ENCODE measurements at regions not wholly inside any gene's neighbourhood (a gene's known extent, or its start where the extent isn't known, plus 50 kb on each side); places are given as distances from the start of the nearest gene placed in this dataset.

GRCh38 chr2:150296770-150297546 lies 190.5 kb downstream of the RND3 start:
- Histone ChIP-seq H4K20me1 (replicated peaks; ENCODE audit: control insufficient read depth, insufficient read depth, low read length) (no peaks in the 10 kb centered on the region), H2AFZ (ENCODE audit: low read depth, low read length) (no peak overlapping the region), H3K79me2 (ENCODE audit: control insufficient read depth, insufficient read depth, low read length) (no peaks in the 10 kb centered on the region), H3K36me3 (ENCODE audit: control insufficient read depth, insufficient read depth, low read length) (no peaks in the 10 kb centered on the region), H3K27me3 (ENCODE audit: control insufficient read depth in 2 of 2, insufficient read depth in 2 of 2, low read length in 2 of 2) (no peaks in the 10 kb centered on the region), H3K9ac (ENCODE audit: insufficient read depth in 1 of 2, low read depth in 2 of 2, low read length in 2 of 2) (no peak overlapping the region), H3K9me3 (replicated peaks; ENCODE audit: control insufficient read depth, insufficient read depth, low read depth, low read length) (no peaks in the 10 kb centered on the region), H3K27ac (ENCODE audit: extremely low read depth, low read depth, low read length) (no peak overlapping the region), H3K9me1 (ENCODE audit: control insufficient read depth, insufficient read depth, low read length) (no peaks in the 10 kb centered on the region), H3K4me1 (replicated peaks in 1 of 2; ENCODE audit: control insufficient read depth in 2 of 2, insufficient read depth in 2 of 2, low read length in 2 of 2) (no peaks in the 10 kb centered on the region), H3K4me3 (no peak overlapping the region), H3K4me2 (ENCODE audit: insufficient read depth, low read length) (no peak overlapping the region)
- DNase-seq (ENCODE audit: extremely low read depth in 1 of 4, low spot score in 3 of 4) (no peak), ATAC-seq (no peak), FAIRE-seq (no peak)
- intact Hi-C loops (cut with micrococcal nuclease) = no loop called here
- BruUV-seq (replicated peaks) = no TSS peak
- ChIA-PET POLR2A (no interaction called here), CTCF (ENCODE audit: low intra/inter-chr PET ratio) (no interaction called here)
- TF ChIP-seq SRSF1 (IDR thresholded peaks at IDR 0.05; ENCODE audit: low read depth, low read length) (no peak), ATF3 (IDR thresholded peaks at IDR 0.05) (no peak), ATF3 (CRISPR knock-in tag; conservative IDR thresholded peaks at IDR 0.05) (no peak), NCOA6 (IDR thresholded peaks at IDR 0.05) (no peak), EP400 (IDR thresholded peaks at IDR 0.05) (no peak), ZNF253 (CRISPR knock-in tag; conservative IDR thresholded peaks at IDR 0.05) (no peak), ATF1 (CRISPR knock-in tag; IDR thresholded peaks at IDR 0.05) (no peak), ATF1 (tag; IDR thresholded peaks at IDR 0.05) (no peak), PRMT5 (CRISPR knock-in tag; IDR thresholded peaks at IDR 0.05) (no peak)
- in situ Hi-C loops (cut with MboI) = no loop called here

Measured in K562 (cell line).